Kidney (tissue), 13 donors: ENCODE measurements at regions not wholly inside any gene's neighbourhood (a gene's known extent, or its start where the extent isn't known, plus 50 kb on each side); places are given as distances from the start of the nearest gene placed in this dataset.

Source experiments
- DNase-seq, 5 donors: peaks; one replicate each; pipeline ENCODE4 v3.0.0-alpha.2; 2013 to 2020
- FAIRE-seq: peaks from 2 replicates; lab custom pipeline; 2012; peaks lifted over from hg19 to GRCh38; lab: Jason Lieb, UNC
- H3K27ac ChIP-seq, 2 donors: one replicate each; pipeline ENCODE4 v1.7.0; 2013; ENCODE audit warnings: low read depth in 2 of 2, low read length in 2 of 2, inconsistent platforms in 1 of 2
- H3K27me3 ChIP-seq: one replicate; pipeline ENCODE4 v1.7.1; 2013; ENCODE audit warnings: low read length, inconsistent platforms; ENCODE audit not compliant: control insufficient read depth, insufficient read depth
- H3K36me3 ChIP-seq, 3 donors: one replicate each; pipeline versions ENCODE4 v1.7.0 to v1.7.1; 2013; ENCODE audit warnings: low read length in 3 of 3, control low read depth in 1 of 3, inconsistent platforms in 1 of 3; ENCODE audit not compliant: insufficient read depth in 3 of 3, control insufficient read depth in 2 of 3
- H3K4me1 ChIP-seq, 3 donors: one replicate each; pipeline versions ENCODE4 v1.7.0 to v1.7.1; 2013; ENCODE audit warnings: low read length in 3 of 3, inconsistent platforms in 1 of 3, low read depth in 1 of 3; ENCODE audit not compliant: control insufficient read depth in 2 of 3, insufficient read depth in 2 of 3
- H3K4me3 ChIP-seq, 3 donors: one replicate each; pipeline versions ENCODE4 v1.7.0 to v1.8.1; 2013; ENCODE audit warnings: low read length in 3 of 3, control low read depth in 1 of 3, inconsistent platforms in 1 of 3
- H3K9ac ChIP-seq, 3 donors: one replicate each; pipeline versions ENCODE4 v1.7.0 to v1.7.1; 2013; ENCODE audit warnings: low read length in 3 of 3, control low read depth in 1 of 3, inconsistent platforms in 1 of 3
- H3K9me3 ChIP-seq, 3 donors: one replicate each; pipeline versions ENCODE4 v1.7.0 to v1.7.1; 2013; ENCODE audit warnings: low read length in 3 of 3, control low read depth in 1 of 3, inconsistent platforms in 1 of 3; ENCODE audit not compliant: control insufficient read depth in 2 of 3, insufficient read depth in 1 of 3
- CTCF ChIP-seq: IDR thresholded peaks from 3 replicates; pipeline ENCODE4 v1.5.1; 2012; ENCODE audit warnings: mild to moderate bottlenecking, moderate library complexity, borderline replicate concordance; ENCODE audit not compliant: insufficient read depth; ENCODE audit errors: extremely low read depth
- intact Hi-C: fragments of 100-400 bp; cut with DNase I; formaldehyde crosslinking; loops from one replicate; pipeline ENCODE4 v1.11.1; 2022
- donor health status: control.
- donor health status: control.
- donor health status: control.
- donor health status: control.
- donor health status: control.
- donor health status: DM: yes; HTN: yes; CAD: no.
- donor health status: Normal renal cell carcinoma (clear cell type).

DNA sequence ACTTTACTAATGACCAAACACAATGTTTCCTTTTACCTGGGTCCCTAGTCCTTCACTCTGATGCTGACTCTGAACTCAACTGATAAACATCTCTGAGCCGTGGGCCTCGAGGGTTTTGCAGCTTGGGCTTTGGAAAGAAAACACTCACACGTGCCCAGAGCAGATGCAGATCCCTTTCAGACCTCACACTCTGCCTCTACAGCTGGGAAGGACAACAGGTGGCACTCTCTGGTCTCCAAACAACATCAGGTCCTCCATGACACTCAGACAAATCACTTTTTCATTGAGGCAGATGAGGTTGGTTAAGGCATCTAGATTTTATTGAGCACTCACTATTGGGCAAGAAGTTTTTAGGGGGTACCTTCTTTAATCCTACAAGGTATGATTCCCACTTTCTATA is 64.7 kb upstream of the NTRK3 start:
- Histone ChIP-seq H3K27ac (no peak overlapping the region), H3K4me3 (no peak overlapping the region), H3K9ac (no peak overlapping the region), H3K4me1 (no peaks in the 10 kb centered on the region), H3K27me3 (no peaks in the 10 kb centered on the region), H3K36me3 (no peaks in the 10 kb centered on the region), H3K9me3 (no peaks in the 10 kb centered on the region)
- no peak for TF ChIP-seq CTCF
- DNase-seq (no peak), FAIRE-seq (no peak)
- intact Hi-C loops, result no loop called here

- FAIRE-seq (no peak), DNase-seq (no peak)
- Histone ChIP-seq H3K27ac (no peak overlapping the region), H3K4me3 (no peak overlapping the region), H3K4me1 (no peaks in the 10 kb centered on the region), H3K9me3 (no peaks in the 10 kb centered on the region), H3K36me3 (no peaks in the 10 kb centered on the region), H3K27me3 (no peaks in the 10 kb centered on the region), H3K9ac (no peak overlapping the region)
- TF ChIP-seq CTCF, result no peak
- intact Hi-C loops, result no loop called here
Measured at GRCh38 chr15:88316586-88316985, 60.0 kb upstream of the NTRK3 start.

- H3K9me3 ChIP-seq, result no peaks in the 10 kb centered on the region
- TF ChIP-seq CTCF, result no peak
Measured at GRCh38 chr15:88315221-88315878, 58.8 kb upstream of the NTRK3 start.

More at GRCh38 chr15:88315221-88315878, 58.8 kb upstream of the NTRK3 start:
- no peak for FAIRE-seq
- H3K27me3 ChIP-seq, result no peaks in the 10 kb centered on the region
- no peak for DNase-seq
- H3K27ac ChIP-seq, result no peak overlapping the region
- no peak overlapping the region for H3K4me3 ChIP-seq
- intact Hi-C loops, result no loop called here
- no peak overlapping the region for H3K9ac ChIP-seq
- no peaks in the 10 kb centered on the region for H3K36me3 ChIP-seq
- no peaks in the 10 kb centered on the region for H3K4me1 ChIP-seq
